A673 (cell line): ENCODE measurements at regions not wholly inside any gene's neighbourhood (a gene's known extent, or its start where the extent isn't known, plus 50 kb on each side); places are given as distances from the start of the nearest gene placed in this dataset.

Source experiments
- BruUV-seq: library from RNA; stranded (reverse); fragments of 400-500 nt; replicated peaks from 2 replicates; lab custom pipeline; 2021; lab: Mats Ljungman, UMichigan
- CTCF ChIA-PET: fragments of 300-600 bp; sonication (Branson Sonifier 250); formaldehyde crosslinking; loops from one replicate; lab custom pipeline; 2022; ENCODE audit warnings: antibody characterized with exemption; lab: Charles Lee
- POLR2A ChIA-PET: fragments of 300-600 bp; sonication (Branson Sonifier 250); formaldehyde crosslinking; loops from one replicate; lab custom pipeline; 2022; ENCODE audit warnings: antibody characterized with exemption; ENCODE audit not compliant: low non-redundant PET; lab: Charles Lee
- DNase-seq: peaks from one replicate; pipeline ENCODE4 v3.0.0-alpha.2; 2015; ENCODE audit warnings: low spot score
- H3K27ac ChIP-seq: fragments of 200-600 bp; sonication (generic); 2 replicates; pipeline ENCODE4 v1.5.1; 2016; ENCODE audit warnings: mixed run types, low read depth, mild to moderate bottlenecking, mixed read lengths, antibody characterized with exemption, low read length; ENCODE audit not compliant: poor library complexity, severe bottlenecking
- H3K27me3 ChIP-seq: fragments of 200-600 bp; sonication (generic); replicated peaks from 2 replicates; pipeline ENCODE4 v1.6.1; 2017; ENCODE audit warnings: mixed run types, low read depth, mild to moderate bottlenecking, mixed read lengths, antibody characterized with exemption, low read length; ENCODE audit not compliant: insufficient read depth, poor library complexity
- H3K36me3 ChIP-seq: fragments of 200-600 bp; sonication (generic); 2 replicates; pipeline ENCODE4 v1.6.1; 2016; ENCODE audit warnings: mixed run types, mild to moderate bottlenecking, mixed read lengths, antibody characterized with exemption, low read length; ENCODE audit not compliant: insufficient read depth, poor library complexity, severe bottlenecking
- H3K4me1 ChIP-seq: fragments of 200-600 bp; sonication (generic); 2 replicates; pipeline ENCODE4 v1.6.1; 2017; ENCODE audit warnings: mixed run types, mild to moderate bottlenecking, mixed read lengths, antibody characterized with exemption, low read length; ENCODE audit not compliant: insufficient read depth, poor library complexity, severe bottlenecking
- H3K4me3 ChIP-seq: fragments of 200-600 bp; sonication (generic); 2 replicates; pipeline ENCODE4 v1.5.1; 2016; ENCODE audit warnings: low read depth, mixed run types, mild to moderate bottlenecking, mixed read lengths, low read length; ENCODE audit not compliant: poor library complexity, severe bottlenecking
- H3K9me3 ChIP-seq: fragments of 200-600 bp; sonication (generic); 2 replicates; pipeline ENCODE4 v1.6.1; 2016; ENCODE audit warnings: mixed run types, low read depth, mild to moderate bottlenecking, mixed read lengths, antibody characterized with exemption, low read length; ENCODE audit not compliant: poor library complexity, severe bottlenecking
- EZH2 ChIP-seq: fragments of 200-600 bp; sonication (generic); IDR thresholded peaks from 2 replicates; pipeline ENCODE4 v1.6.1; 2017; ENCODE audit warnings: borderline replicate concordance, low read depth, mild to moderate bottlenecking, mixed read lengths, antibody characterized with exemption, low read length; ENCODE audit not compliant: poor library complexity, severe bottlenecking
- intact Hi-C: fragments of 100-400 bp; cut with micrococcal nuclease; formaldehyde crosslinking; loops from one replicate; pipeline ENCODE4 v1.10.0; 2022; ENCODE audit not compliant: unreplicated experiment
- TF ChIP-seq, protein P1 (sequence below): fragments of 300-800, 200-600 bp; sonication (generic); conservative IDR thresholded peaks from 2 replicates; pipeline ENCODE4 v1.5.1; 2017; ENCODE audit warnings: low read depth, mild to moderate bottlenecking, antibody characterized with exemption, low read length, moderate library complexity, mixed read lengths

DNA sequence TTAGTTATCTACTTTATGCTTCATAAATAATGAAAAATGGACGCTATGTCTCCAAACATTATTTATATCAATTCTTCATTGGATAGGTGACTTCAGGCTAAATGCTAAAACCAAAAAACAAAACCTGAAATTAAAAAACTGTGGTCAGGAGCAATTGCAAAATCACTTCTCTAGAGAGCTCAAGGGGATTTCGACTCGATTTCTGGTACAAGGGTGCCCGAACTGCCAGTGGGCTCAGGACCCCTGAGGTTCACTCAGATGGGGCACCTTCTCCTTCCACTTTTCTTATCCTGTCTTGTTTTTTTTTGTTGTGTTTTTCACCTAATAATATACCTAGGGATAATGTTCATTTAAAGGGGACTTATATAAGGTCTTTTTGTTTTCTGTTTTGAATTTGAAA lies 65.8 kb upstream of the CELF4 start:
- Histone ChIP-seq H3K27ac (no peak overlapping the region), H3K9me3 (no peaks in the 10 kb centered on the region), H3K4me3 (no peak overlapping the region), H3K4me1 (no peaks in the 10 kb centered on the region), H3K36me3 (no peaks in the 10 kb centered on the region), H3K27me3 (no peaks in the 10 kb centered on the region)
- TF ChIP-seq, protein P1, sequence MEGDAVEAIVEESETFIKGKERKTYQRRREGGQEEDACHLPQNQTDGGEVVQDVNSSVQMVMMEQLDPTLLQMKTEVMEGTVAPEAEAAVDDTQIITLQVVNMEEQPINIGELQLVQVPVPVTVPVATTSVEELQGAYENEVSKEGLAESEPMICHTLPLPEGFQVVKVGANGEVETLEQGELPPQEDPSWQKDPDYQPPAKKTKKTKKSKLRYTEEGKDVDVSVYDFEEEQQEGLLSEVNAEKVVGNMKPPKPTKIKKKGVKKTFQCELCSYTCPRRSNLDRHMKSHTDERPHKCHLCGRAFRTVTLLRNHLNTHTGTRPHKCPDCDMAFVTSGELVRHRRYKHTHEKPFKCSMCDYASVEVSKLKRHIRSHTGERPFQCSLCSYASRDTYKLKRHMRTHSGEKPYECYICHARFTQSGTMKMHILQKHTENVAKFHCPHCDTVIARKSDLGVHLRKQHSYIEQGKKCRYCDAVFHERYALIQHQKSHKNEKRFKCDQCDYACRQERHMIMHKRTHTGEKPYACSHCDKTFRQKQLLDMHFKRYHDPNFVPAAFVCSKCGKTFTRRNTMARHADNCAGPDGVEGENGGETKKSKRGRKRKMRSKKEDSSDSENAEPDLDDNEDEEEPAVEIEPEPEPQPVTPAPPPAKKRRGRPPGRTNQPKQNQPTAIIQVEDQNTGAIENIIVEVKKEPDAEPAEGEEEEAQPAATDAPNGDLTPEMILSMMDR, result no peak
- no peak for TF ChIP-seq EZH2
- BruUV-seq, result no TSS peak
- ChIA-PET POLR2A (no interaction called here), CTCF (no interaction called here)
- no peak for DNase-seq
- intact Hi-C loops, result no loop called here

- H3K4me3 ChIP-seq, result no peak overlapping the region
- CTCF ChIA-PET, result no interaction called here
- no peak for DNase-seq
- no peaks in the 10 kb centered on the region for H3K36me3 ChIP-seq
- H3K27me3 ChIP-seq, result no peaks in the 10 kb centered on the region
- TF ChIP-seq, protein P1, result no peak
- no peak for TF ChIP-seq EZH2
- no peaks in the 10 kb centered on the region for H3K4me1 ChIP-seq
- POLR2A ChIA-PET, result no interaction called here
- no peaks in the 10 kb centered on the region for H3K9me3 ChIP-seq
- no TSS peak for BruUV-seq
- no peak overlapping the region for H3K27ac ChIP-seq
- intact Hi-C loops, result no loop called here
These were observed 64.7 kb upstream of the CELF4 start for GRCh38 chr18:37630334-37630733.

DNA sequence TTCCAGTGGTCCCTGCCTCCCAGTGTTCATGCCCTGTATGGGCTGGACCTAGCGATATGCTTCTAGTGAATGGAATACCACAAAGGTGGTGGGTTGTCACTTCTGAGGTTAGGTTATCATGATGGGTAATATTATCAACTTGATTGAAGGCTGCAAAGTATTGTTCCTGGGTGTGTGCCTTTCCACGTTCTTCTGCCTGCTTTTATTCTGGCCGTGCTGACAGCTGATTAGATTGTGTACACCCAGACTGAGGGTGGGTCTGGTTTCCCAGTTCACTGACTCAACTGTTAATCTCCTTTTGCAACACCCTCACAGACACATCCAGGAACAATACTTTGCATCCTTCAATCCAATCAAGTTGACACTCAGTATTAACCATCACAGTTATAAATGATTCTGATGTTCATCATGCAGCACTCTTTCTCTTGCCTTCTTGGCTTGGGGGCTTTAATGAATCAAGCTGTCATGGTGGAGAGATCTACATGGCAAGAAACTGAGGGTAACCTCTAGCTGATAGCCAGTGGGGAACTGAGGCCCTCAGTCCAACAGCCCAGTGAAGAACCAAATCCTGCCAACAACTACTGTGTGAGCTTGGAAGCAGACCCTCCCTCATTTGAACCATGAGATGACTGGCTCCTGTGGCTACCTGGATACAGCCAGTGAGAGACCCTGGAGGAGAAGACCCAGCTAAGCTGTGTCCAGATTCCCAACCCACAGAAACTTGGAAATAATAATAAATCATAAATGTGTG lies 63.0 kb upstream of the CELF4 start:
- intact Hi-C loops, result no loop called here
- no peak for DNase-seq

More for the DNA sequence above, 63.0 kb upstream of the CELF4 start:
- no peak overlapping the region for H3K27ac ChIP-seq
- no peaks in the 10 kb centered on the region for H3K36me3 ChIP-seq
- H3K4me1 ChIP-seq, result no peaks in the 10 kb centered on the region
- no peaks in the 10 kb centered on the region for H3K27me3 ChIP-seq
- TF ChIP-seq, protein P1, result no peak
- no peak for TF ChIP-seq EZH2
- H3K4me3 ChIP-seq, result no peak overlapping the region
- H3K9me3 ChIP-seq, result no peaks in the 10 kb centered on the region
- ChIA-PET POLR2A (no interaction called here), CTCF (no interaction called here)
- no TSS peak for BruUV-seq
